DND-41 (cell line): ENCODE measurements at regions not wholly inside any gene's neighbourhood (a gene's known extent, or its start where the extent isn't known, plus 50 kb on each side); places are given as distances from the start of the nearest gene placed in this dataset.

Source experiments
- ATAC-seq: fragments of 200-7000 bp; cut with Tn5 transposase; 3 replicates; pipeline ENCODE4 v1.9.1; 2021; ENCODE audit warnings: low read depth; ENCODE audit not compliant: insufficient read depth
- DNase-seq: peaks from one replicate; pipeline ENCODE4 v3.0.0-alpha.2; 2020
- H2AFZ ChIP-seq: 2 replicates; pipeline ENCODE4 v1.6.0; 2012; ENCODE audit warnings: low read depth, low read length
- H3K27ac ChIP-seq: 2 replicates; pipeline ENCODE4 v1.5.1; 2012; ENCODE audit warnings: low read length, inconsistent platforms
- H3K27me3 ChIP-seq: fragments of 200-600 bp; sonication (generic); 2 replicates; pipeline ENCODE4 v1.6.0; 2012; ENCODE audit warnings: low read length, mild to moderate bottlenecking, inconsistent platforms; ENCODE audit not compliant: insufficient read depth, poor library complexity
- H3K36me3 ChIP-seq: 2 replicates; pipeline ENCODE4 v1.5.1; 2012; ENCODE audit warnings: low read length, inconsistent platforms; ENCODE audit not compliant: insufficient read depth
- H3K4me1 ChIP-seq: 2 replicates; pipeline ENCODE4 v1.5.1; 2012; ENCODE audit warnings: mild to moderate bottlenecking, low read length; ENCODE audit not compliant: insufficient read depth
- H3K4me2 ChIP-seq: 2 replicates; pipeline ENCODE4 v1.6.0; 2012; ENCODE audit warnings: mild to moderate bottlenecking, moderate library complexity, low read length, inconsistent platforms; ENCODE audit not compliant: insufficient read depth
- H3K4me3 ChIP-seq, 2 experiments: fragments of 200-600 bp in 1 of 2; shearing (Covaris generic) in 1 of 2; 2 replicates each; pipeline ENCODE4 v1.5.1; 2012 to 2016; ENCODE audit warnings: inconsistent platforms in 2 of 2, low read length in 2 of 2, mild to moderate bottlenecking in 2 of 2, low read depth in 1 of 2, moderate library complexity in 1 of 2
- H3K79me2 ChIP-seq: 2 replicates; pipeline ENCODE4 v1.6.0; 2012; ENCODE audit warnings: low read length, inconsistent platforms; ENCODE audit not compliant: insufficient read depth
- H3K9ac ChIP-seq: 2 replicates; pipeline ENCODE4 v1.6.0; 2012; ENCODE audit warnings: low read depth, mild to moderate bottlenecking, inconsistent platforms, low read length, moderate library complexity
- H3K9me3 ChIP-seq: 2 replicates; pipeline ENCODE4 v1.5.1; 2012; ENCODE audit warnings: low read length, moderate library complexity, mild to moderate bottlenecking, inconsistent platforms; ENCODE audit not compliant: insufficient read depth, severe bottlenecking
- H4K20me1 ChIP-seq: 2 replicates; pipeline ENCODE4 v1.6.0; 2012; ENCODE audit warnings: low read length; ENCODE audit not compliant: insufficient read depth
- CTCF ChIP-seq: IDR thresholded peaks from 2 replicates; pipeline ENCODE4 v1.5.1; 2012; ENCODE audit warnings: borderline replicate concordance, low read length, moderate library complexity, mild to moderate bottlenecking; ENCODE audit not compliant: poor library complexity, severe bottlenecking; ENCODE audit errors: extremely low read depth
- EZH2 ChIP-seq: IDR thresholded peaks from 3 replicates; pipeline ENCODE4 v1.6.1; 2012; ENCODE audit warnings: borderline replicate concordance, low read depth, mild to moderate bottlenecking, moderate library complexity, low read length, inconsistent platforms; ENCODE audit not compliant: severe bottlenecking

DNA sequence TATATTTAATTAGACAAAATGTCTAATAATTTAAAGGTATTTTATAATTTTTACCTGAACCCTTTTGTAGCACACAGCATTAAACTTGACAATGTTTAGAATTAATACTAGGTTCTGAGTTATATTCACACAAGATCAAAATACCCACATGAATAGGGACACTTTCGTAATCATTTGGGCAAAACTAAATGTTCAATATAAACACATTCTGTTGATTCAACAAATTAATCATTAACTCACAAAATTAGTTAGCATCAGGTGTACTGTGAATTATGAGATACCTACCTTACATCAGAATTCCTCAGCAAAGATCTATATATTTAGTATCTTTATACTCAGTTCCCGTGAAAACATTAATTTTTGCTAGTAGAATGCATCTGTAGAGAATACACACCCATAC, 481.5 kb upstream of the MANEA start:
- H3K79me2 ChIP-seq, result no peaks in the 10 kb centered on the region
- no peak overlapping the region for H3K27ac ChIP-seq
- no peak for ATAC-seq
- H4K20me1 ChIP-seq, result no peaks in the 10 kb centered on the region
- H3K36me3 ChIP-seq, result no peaks in the 10 kb centered on the region
- DNase-seq, result no peak
- no peak overlapping the region for H3K9ac ChIP-seq
- no peak overlapping the region for H2AFZ ChIP-seq
- H3K4me1 ChIP-seq, result no peaks in the 10 kb centered on the region
- H3K4me3 ChIP-seq, result no peak overlapping the region
- no peaks in the 10 kb centered on the region for H3K9me3 ChIP-seq
- H3K27me3 ChIP-seq, result no peaks in the 10 kb centered on the region
- no peak overlapping the region for H3K4me2 ChIP-seq
- TF ChIP-seq EZH2 (no peak), CTCF (no peak)

DNA sequence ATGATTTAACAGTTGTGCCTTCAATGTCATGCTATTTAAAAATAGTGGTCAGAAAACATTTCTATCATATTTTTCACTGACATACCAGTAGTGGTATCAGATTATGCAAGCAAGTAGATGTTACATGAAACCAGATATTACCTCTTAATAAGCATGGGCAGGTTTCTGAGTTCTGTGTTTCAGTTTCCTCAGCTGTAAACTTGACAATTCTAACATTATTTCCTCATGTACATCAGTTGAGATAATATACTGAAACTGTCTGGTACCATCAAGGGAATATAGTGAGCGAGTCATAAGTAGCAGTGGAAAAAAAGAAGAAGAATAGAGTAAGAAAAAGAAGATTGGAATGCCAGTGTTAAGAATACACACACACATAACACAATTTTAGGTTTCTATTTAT, 477.9 kb upstream of the MANEA start:
- H3K79me2 ChIP-seq, result no peaks in the 10 kb centered on the region
- no peak overlapping the region for H3K4me3 ChIP-seq
- H3K36me3 ChIP-seq, result no peaks in the 10 kb centered on the region
- no peaks in the 10 kb centered on the region for H3K9me3 ChIP-seq
- H3K4me2 ChIP-seq, result no peak overlapping the region
- no peak overlapping the region for H3K9ac ChIP-seq
- TF ChIP-seq EZH2 (no peak), CTCF (no peak)
- no peaks in the 10 kb centered on the region for H3K4me1 ChIP-seq
- no peaks in the 10 kb centered on the region for H4K20me1 ChIP-seq
- no peaks in the 10 kb centered on the region for H3K27me3 ChIP-seq
- DNase-seq (no peak), ATAC-seq (no peak)
- H2AFZ ChIP-seq, result no peak overlapping the region
- no peak overlapping the region for H3K27ac ChIP-seq

DNA sequence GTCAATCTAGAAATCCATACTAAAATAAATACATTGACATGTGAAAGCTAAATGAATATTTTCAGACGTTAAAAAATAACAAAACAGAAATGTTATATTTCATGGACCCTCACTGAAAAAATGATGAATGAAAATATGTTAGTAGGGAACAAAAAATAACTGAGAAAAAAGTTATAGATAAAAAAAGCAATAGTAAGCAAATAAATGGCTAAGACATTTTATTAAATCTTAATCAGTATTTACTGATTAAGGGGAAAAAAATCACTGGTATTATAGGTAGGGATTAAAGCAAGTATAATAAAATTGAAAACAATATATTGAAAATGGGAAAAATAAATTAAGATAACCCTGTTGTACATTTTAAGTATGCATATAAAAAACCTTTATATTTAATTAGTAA, 468.1 kb upstream of the MANEA start:
- no peaks in the 10 kb centered on the region for H3K79me2 ChIP-seq
- no peaks in the 10 kb centered on the region for H3K9me3 ChIP-seq
- H3K36me3 ChIP-seq, result no peaks in the 10 kb centered on the region
- H3K27ac ChIP-seq, result no peak overlapping the region
- H3K4me1 ChIP-seq, result no peaks in the 10 kb centered on the region
- DNase-seq, result no peak
- H3K4me3 ChIP-seq, result no peak overlapping the region
- H2AFZ ChIP-seq, result no peak overlapping the region
- no peaks in the 10 kb centered on the region for H4K20me1 ChIP-seq
- ATAC-seq, result no peak
- H3K9ac ChIP-seq, result no peak overlapping the region
- no peaks in the 10 kb centered on the region for H3K27me3 ChIP-seq
- no peak for TF ChIP-seq CTCF
- TF ChIP-seq EZH2, result no peak
- H3K4me2 ChIP-seq, result no peak overlapping the region

DNA sequence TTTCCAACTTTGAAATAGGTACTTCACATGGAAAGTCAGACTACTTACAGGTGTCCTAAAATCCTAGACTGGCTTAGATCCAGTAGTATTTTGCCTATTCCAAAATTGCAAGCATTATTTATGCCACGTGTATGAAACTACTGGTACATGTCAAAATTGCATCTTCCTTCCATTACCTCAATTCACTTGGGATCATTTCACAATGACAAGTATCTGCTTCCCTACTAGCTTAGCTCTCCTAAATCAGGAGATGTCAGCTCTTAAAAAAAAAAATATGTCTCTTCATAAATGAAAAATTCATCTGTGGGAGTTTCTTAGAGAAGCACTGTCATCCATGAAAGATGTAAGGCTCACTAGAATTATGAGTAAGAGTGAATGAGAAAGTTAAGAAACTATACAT, 466.6 kb upstream of the MANEA start:
- H3K27ac ChIP-seq, result no peak overlapping the region
- H3K4me3 ChIP-seq, result no peak overlapping the region
- no peak for TF ChIP-seq CTCF
- no peak for TF ChIP-seq EZH2
- H3K4me1 ChIP-seq, result no peaks in the 10 kb centered on the region
- H3K9me3 ChIP-seq, result no peaks in the 10 kb centered on the region
- no peak for ATAC-seq
- no peaks in the 10 kb centered on the region for H3K79me2 ChIP-seq
- H4K20me1 ChIP-seq, result no peaks in the 10 kb centered on the region
- H3K36me3 ChIP-seq, result no peaks in the 10 kb centered on the region
- no peak overlapping the region for H2AFZ ChIP-seq
- no peak overlapping the region for H3K9ac ChIP-seq
- H3K27me3 ChIP-seq, result no peaks in the 10 kb centered on the region
- H3K4me2 ChIP-seq, result no peak overlapping the region
- DNase-seq, result no peak
